Activated T-cell treated with anti-CD3 and anti-CD28 coated beads, Interleukin-2, amount 50 U/mL, for 4 hours (primary cell): ENCODE measurements at regions not wholly inside any gene's neighbourhood (a gene's known extent, or its start where the extent isn't known, plus 50 kb on each side); places are given as distances from the start of the nearest gene placed in this dataset.

Source experiments
- ATAC-seq, 2 donors: fragments of 200-7000 bp; cut with Tn5 transposase; one replicate each; pipeline ENCODE4 v1.10.0; 2021
- DNase-seq: peaks from one replicate; pipeline ENCODE4 v3.0.0-alpha.2; 2020
- H3K27me3 Mint-ChIP-seq: one replicate; pipeline ENCODE4 v1.8.0; 2021; ENCODE audit warnings: low read depth, mixed read lengths
- H3K36me3 Mint-ChIP-seq: one replicate; pipeline ENCODE4 v1.8.0; 2022; ENCODE audit warnings: mixed read lengths; ENCODE audit not compliant: insufficient read depth
- H3K4me1 Mint-ChIP-seq: one replicate; pipeline ENCODE4 v1.8.0; 2021; ENCODE audit warnings: low read depth, mixed read lengths
- H3K4me3 Mint-ChIP-seq: one replicate; pipeline ENCODE4 v1.8.0; 2021; ENCODE audit warnings: mild to moderate bottlenecking, moderate library complexity, mixed read lengths
- H3K9me3 Mint-ChIP-seq: one replicate; pipeline ENCODE4 v1.8.0; 2021; ENCODE audit warnings: mixed read lengths

GRCh38 chr5:165526357-165526756 lies 2020.9 kb downstream of the MAT2B start:
- no peak for ATAC-seq
- H3K4me1 Mint-ChIP-seq, result no peaks in the 10 kb centered on the region
- no peak overlapping the region for H3K4me3 Mint-ChIP-seq

GRCh38 chr5:165527577-165527976 lies 2022.2 kb downstream of the MAT2B start:
- no peak for ATAC-seq
- no peak for DNase-seq
- Mint-ChIP-seq H3K9me3 (peaks cover 9% of the 10 kb centered on the region), H3K4me3 (no peak overlapping the region), H3K27me3 (no peaks in the 10 kb centered on the region), H3K4me1 (no peaks in the 10 kb centered on the region), H3K36me3 (no peaks in the 10 kb centered on the region)

More at GRCh38 chr5:165526357-165526756, 2020.9 kb downstream of the MAT2B start:
- Mint-ChIP-seq H3K36me3 (no peaks in the 10 kb centered on the region), H3K27me3 (no peaks in the 10 kb centered on the region), H3K9me3 (peaks cover 9% of the 10 kb centered on the region)
- DNase-seq, result no peak

- no peaks in the 10 kb centered on the region for H3K36me3 Mint-ChIP-seq
- no peaks in the 10 kb centered on the region for H3K4me1 Mint-ChIP-seq
- no peak for DNase-seq
- H3K4me3 Mint-ChIP-seq, result no peak overlapping the region
- H3K9me3 Mint-ChIP-seq, result peaks cover 9% of the 10 kb centered on the region
- no peak for ATAC-seq
- H3K27me3 Mint-ChIP-seq, result no peaks in the 10 kb centered on the region
These were observed 2032.6 kb downstream of the MAT2B start for GRCh38 chr5:165538065-165538464.

GRCh38 chr5:165559645-165560044 lies 2054.2 kb downstream of the MAT2B start:
- no peak overlapping the region for H3K4me3 Mint-ChIP-seq
- H3K4me1 Mint-ChIP-seq, result no peaks in the 10 kb centered on the region
- H3K9me3 Mint-ChIP-seq, result peaks cover 7% of the 10 kb centered on the region
- H3K27me3 Mint-ChIP-seq, result no peaks in the 10 kb centered on the region
- no peaks in the 10 kb centered on the region for H3K36me3 Mint-ChIP-seq
- ATAC-seq (no peak), DNase-seq (no peak)

GRCh38 chr5:165560648-165561047 lies 2055.2 kb downstream of the MAT2B start:
- H3K4me3 Mint-ChIP-seq, result no peak overlapping the region
- DNase-seq, result no peak
- ATAC-seq, result no peak
- no peaks in the 10 kb centered on the region for H3K4me1 Mint-ChIP-seq
- no peaks in the 10 kb centered on the region for H3K27me3 Mint-ChIP-seq
- H3K9me3 Mint-ChIP-seq, result peaks cover 9% of the 10 kb centered on the region
- H3K36me3 Mint-ChIP-seq, result no peaks in the 10 kb centered on the region

- H3K4me3 Mint-ChIP-seq, result no peak overlapping the region
These were observed 2060.5 kb downstream of the MAT2B start for GRCh38 chr5:165565911-165566310.

GRCh38 chr5:165569551-165569950 lies 2064.1 kb downstream of the MAT2B start:
- Mint-ChIP-seq H3K36me3 (no peaks in the 10 kb centered on the region), H3K4me3 (no peak overlapping the region), H3K27me3 (no peaks in the 10 kb centered on the region), H3K9me3 (peaks cover 22% of the 10 kb centered on the region), H3K4me1 (no peaks in the 10 kb centered on the region)
- ATAC-seq, result no peak
- no peak for DNase-seq

More at GRCh38 chr5:165565911-165566310, 2060.5 kb downstream of the MAT2B start:
- Mint-ChIP-seq H3K4me1 (no peaks in the 10 kb centered on the region), H3K9me3 (peaks cover 15% of the 10 kb centered on the region), H3K27me3 (no peaks in the 10 kb centered on the region), H3K36me3 (no peaks in the 10 kb centered on the region)
- no peak for ATAC-seq
- no peak for DNase-seq

GRCh38 chr5:165573445-165573844 lies 2068.0 kb downstream of the MAT2B start:
- H3K9me3 Mint-ChIP-seq, result peaks cover 22% of the 10 kb centered on the region
- no peaks in the 10 kb centered on the region for H3K4me1 Mint-ChIP-seq
- DNase-seq (no peak), ATAC-seq (no peak)
- H3K27me3 Mint-ChIP-seq, result no peaks in the 10 kb centered on the region
- H3K36me3 Mint-ChIP-seq, result no peaks in the 10 kb centered on the region
- no peak overlapping the region for H3K4me3 Mint-ChIP-seq

- H3K4me1 Mint-ChIP-seq, result no peaks in the 10 kb centered on the region
- DNase-seq (no peak), ATAC-seq (no peak)
- no peak overlapping the region for H3K4me3 Mint-ChIP-seq
- H3K36me3 Mint-ChIP-seq, result no peaks in the 10 kb centered on the region
- no peaks in the 10 kb centered on the region for H3K27me3 Mint-ChIP-seq
- H3K9me3 Mint-ChIP-seq, result peaks cover 19% of the 10 kb centered on the region
These were observed 2068.7 kb downstream of the MAT2B start for GRCh38 chr5:165574100-165574499.

GRCh38 chr5:165576678-165577275 lies 2071.4 kb downstream of the MAT2B start:
- Mint-ChIP-seq H3K4me1 (no peaks in the 10 kb centered on the region), H3K36me3 (no peaks in the 10 kb centered on the region), H3K27me3 (no peaks in the 10 kb centered on the region), H3K4me3 (no peak overlapping the region), H3K9me3 (peaks cover 15% of the 10 kb centered on the region)
- no peak for ATAC-seq
- no peak for DNase-seq

- H3K36me3 Mint-ChIP-seq, result no peaks in the 10 kb centered on the region
- DNase-seq (no peak), ATAC-seq (no peak)
- H3K4me1 Mint-ChIP-seq, result no peaks in the 10 kb centered on the region
- no peak overlapping the region for H3K4me3 Mint-ChIP-seq
- H3K27me3 Mint-ChIP-seq, result no peaks in the 10 kb centered on the region
- H3K9me3 Mint-ChIP-seq, result peaks cover 7% of the 10 kb centered on the region
These were observed 2074.5 kb downstream of the MAT2B start for GRCh38 chr5:165579911-165580310.

GRCh38 chr5:165594693-165595092 lies 2089.3 kb downstream of the MAT2B start:
- Mint-ChIP-seq H3K36me3 (no peaks in the 10 kb centered on the region), H3K9me3 (peaks cover 9% of the 10 kb centered on the region), H3K4me1 (no peaks in the 10 kb centered on the region), H3K4me3 (no peak overlapping the region), H3K27me3 (no peaks in the 10 kb centered on the region)
- no peak for DNase-seq
- no peak for ATAC-seq

- H3K36me3 Mint-ChIP-seq, result no peaks in the 10 kb centered on the region
- no peak for ATAC-seq
- DNase-seq, result no peak
- H3K9me3 Mint-ChIP-seq, result peaks cover 19% of the 10 kb centered on the region
- H3K27me3 Mint-ChIP-seq, result no peaks in the 10 kb centered on the region
- no peak overlapping the region for H3K4me3 Mint-ChIP-seq
- no peaks in the 10 kb centered on the region for H3K4me1 Mint-ChIP-seq
These were observed 2097.1 kb downstream of the MAT2B start for GRCh38 chr5:165602529-165602928.

- H3K4me1 Mint-ChIP-seq, result no peaks in the 10 kb centered on the region
- H3K4me3 Mint-ChIP-seq, result no peak overlapping the region
- no peaks in the 10 kb centered on the region for H3K36me3 Mint-ChIP-seq
- ATAC-seq, result no peak
- peaks cover 16% of the 10 kb centered on the region for H3K9me3 Mint-ChIP-seq
- no peak for DNase-seq
- no peaks in the 10 kb centered on the region for H3K27me3 Mint-ChIP-seq
These were observed 2101.6 kb downstream of the MAT2B start for GRCh38 chr5:165607026-165607425.

- Mint-ChIP-seq H3K36me3 (no peaks in the 10 kb centered on the region), H3K9me3 (peaks cover 16% of the 10 kb centered on the region), H3K4me3 (no peak overlapping the region), H3K27me3 (no peaks in the 10 kb centered on the region), H3K4me1 (no peaks in the 10 kb centered on the region)
- ATAC-seq (no peak), DNase-seq (no peak)
These were observed 2104.5 kb downstream of the MAT2B start for GRCh38 chr5:165609871-165610270.
